HG03175 (cell line): ENCODE measurements at regions not wholly inside any gene's neighbourhood (a gene's known extent, or its start where the extent isn't known, plus 50 kb on each side); places are given as distances from the start of the nearest gene placed in this dataset.
"Not testable (repeated sequence)": the region's sequence is repeated elsewhere in the genome, so short reads cannot be mapped to it uniquely, and the experiment has no call there.

ENCODE experiments used
- ATAC-seq: cut with Tn5 transposase; IDR thresholded peaks from one replicate; pipeline ENCODE4 v1.9.1; 2021; ENCODE audit warnings: mild to moderate bottlenecking, moderate library complexity; ENCODE audit not compliant: unreplicated experiment

- no peak for ATAC-seq
These were observed 202.4 kb downstream of the CDH26 start for GRCh38 chr20:60160451-60161145.

DNA sequence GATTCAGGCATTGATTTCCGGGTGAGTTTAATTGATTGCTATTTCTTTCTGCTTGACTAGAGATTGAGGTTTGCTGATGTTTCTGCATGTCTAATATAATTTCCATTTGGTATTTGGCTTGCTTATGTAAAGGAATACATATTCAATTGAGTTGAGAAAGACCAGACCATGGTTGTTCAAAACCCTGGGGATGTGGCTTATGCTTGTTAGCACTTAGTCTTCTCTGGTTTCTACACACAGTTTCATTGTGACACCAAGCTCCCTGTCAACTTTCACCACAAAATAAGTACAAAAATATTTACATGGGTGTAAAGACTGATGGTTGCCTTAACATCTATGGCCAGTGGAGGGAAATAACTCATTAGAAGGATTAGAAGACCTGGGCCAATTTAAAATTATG, 209.6 kb downstream of the CDH26 start:
- no peak for ATAC-seq

- no peak for ATAC-seq
These were observed 210.7 kb downstream of the CDH26 start for GRCh38 chr20:60168963-60169362.

DNA sequence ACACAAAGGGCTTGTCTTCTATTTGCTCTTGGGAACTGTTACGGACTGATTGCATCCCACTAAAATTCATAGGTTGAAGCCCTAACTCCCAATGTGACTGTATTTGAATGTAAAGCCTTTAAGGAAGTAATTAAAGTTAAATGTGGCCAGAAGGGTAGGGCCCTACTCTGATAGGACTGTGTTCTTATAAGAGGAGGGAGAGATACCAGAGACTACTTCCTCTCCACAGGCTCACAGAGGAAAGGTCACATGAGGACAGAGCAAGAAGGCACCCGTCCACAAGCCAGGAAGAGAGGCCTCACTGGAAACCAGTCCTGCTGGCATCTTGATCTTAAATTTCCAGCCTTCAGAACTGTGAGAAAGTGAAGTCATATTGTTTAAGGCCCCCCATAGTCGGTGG, 211.9 kb downstream of the CDH26 start:
- no peak for ATAC-seq

GRCh38 chr20:60171313-60171712, 213.1 kb downstream of the CDH26 start:
- no peak for ATAC-seq

DNA sequence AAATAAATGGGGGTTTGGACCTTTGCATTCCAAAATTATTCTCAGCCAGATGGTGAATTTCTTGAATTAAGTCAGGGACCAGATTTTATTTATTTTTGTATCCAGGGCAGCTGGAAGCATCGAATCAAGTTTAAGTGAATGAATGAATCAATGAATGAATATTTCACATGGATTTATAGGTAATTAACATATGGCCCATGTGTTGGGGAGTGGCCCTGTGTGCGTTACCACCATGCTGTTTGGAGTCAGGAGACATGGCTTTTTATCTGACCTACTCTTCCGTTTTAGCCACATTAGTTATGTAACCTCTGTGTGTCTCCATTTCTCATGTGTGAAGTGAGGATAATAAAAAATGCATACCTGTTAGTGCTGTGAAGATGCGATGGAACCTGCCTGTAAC, 213.5 kb downstream of the CDH26 start:
- ATAC-seq, result no peak

DNA sequence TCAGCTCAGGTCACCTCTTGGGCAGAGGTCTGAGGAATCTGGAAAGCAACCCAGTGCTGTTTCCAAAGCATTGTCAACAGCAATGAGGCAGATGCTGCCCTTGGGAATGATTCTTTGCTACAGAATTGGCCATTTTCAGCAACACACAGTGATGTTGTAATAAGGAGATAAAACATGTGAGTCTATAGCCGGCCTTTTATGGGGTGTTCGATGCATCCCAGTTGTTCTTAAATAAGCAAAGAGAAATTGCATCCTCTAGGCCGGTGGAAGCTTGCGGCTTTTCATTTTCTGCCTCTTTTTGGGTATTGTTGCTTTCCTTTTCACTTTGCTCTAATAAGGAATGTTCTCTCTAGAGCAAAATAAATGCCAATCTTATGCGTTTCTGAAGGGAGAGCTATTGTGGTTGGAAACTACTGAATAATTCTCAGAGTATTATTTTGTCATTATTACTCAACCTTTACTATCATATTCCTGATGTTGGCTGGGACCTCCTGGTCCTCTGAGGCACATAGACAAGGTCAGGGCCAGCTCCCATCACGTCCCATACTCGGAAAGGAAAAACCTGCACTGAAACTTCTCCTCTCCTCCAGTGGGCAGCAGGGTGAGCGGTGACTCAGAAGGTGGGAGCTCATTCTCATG, 214.2 kb downstream of the CDH26 start:
- no peak for ATAC-seq

DNA sequence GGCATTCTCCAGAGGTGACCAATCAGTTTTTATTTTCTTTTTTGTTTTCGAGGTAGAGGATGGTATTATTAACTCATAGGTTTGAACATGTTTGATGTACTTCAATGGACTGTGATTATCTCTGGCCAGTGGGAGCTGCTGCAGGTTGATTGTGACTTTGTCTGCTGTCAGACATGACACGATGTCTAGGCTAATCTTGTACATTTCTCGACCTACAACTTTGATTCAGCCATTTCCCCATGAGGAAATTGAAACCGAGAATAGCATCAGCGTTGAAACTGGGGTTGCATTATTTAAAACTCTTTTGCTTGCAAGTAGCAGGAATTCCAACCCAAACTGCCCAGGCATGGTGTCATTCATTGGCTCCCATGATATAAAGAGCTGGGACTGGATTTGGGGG, 218.9 kb downstream of the CDH26 start:
- ATAC-seq, result no peak

GRCh38 chr20:60180986-60181385, 222.8 kb downstream of the CDH26 start:
- no peak for ATAC-seq

DNA sequence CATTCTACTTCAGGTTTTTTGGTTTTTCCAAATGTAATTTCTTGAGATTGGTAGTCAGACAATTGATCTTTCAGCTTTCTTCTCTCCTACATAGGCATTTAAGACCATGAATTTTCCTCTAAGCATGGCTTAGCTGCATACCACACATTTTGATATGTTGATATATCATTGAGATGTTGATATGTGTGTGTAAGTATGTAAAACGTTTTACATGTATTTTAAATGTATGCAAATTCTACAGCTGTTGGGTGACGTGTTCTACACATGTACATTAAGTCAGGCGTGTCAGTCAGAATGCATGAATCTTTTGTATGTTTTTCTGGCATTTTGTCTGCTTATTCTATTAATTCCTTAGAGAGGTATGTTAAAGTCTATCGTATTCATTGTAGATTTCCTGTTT, 228.2 kb downstream of the CDH26 start:
- ATAC-seq, result no peak

GRCh38 chr20:60187683-60188082, 229.5 kb downstream of the CDH26 start:
- no peak for ATAC-seq

DNA sequence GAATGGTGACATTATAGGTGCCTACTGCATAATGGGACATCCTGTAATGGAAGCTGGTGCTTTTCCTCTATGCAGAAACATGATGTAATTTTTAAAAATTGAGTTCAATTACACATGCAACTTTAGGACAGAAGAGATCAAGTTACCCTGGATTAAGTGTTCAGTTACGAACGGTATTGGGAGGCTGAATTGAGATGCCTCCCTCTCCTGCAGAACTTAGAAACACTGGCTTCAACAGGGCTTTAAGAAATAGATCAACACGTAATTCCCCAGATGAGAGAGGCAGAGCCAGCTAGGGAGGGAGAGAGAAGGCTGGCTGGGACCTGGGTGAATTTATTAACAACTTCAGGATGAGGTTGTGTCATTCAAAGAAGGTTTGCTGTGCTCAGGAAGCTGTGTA, 232.8 kb downstream of the CDH26 start:
- ATAC-seq, result no peak

- ATAC-seq, result no peak
These were observed 234.1 kb downstream of the CDH26 start for GRCh38 chr20:60192326-60192725.

- ATAC-seq, result not testable (repeated sequence)
These were observed 240.9 kb downstream of the CDH26 start for GRCh38 chr20:60199132-60199531.

GRCh38 chr20:60199866-60200265, 241.6 kb downstream of the CDH26 start:
- ATAC-seq, result no peak

GRCh38 chr20:60200305-60200918, 242.2 kb downstream of the CDH26 start:
- ATAC-seq, result no peak

DNA sequence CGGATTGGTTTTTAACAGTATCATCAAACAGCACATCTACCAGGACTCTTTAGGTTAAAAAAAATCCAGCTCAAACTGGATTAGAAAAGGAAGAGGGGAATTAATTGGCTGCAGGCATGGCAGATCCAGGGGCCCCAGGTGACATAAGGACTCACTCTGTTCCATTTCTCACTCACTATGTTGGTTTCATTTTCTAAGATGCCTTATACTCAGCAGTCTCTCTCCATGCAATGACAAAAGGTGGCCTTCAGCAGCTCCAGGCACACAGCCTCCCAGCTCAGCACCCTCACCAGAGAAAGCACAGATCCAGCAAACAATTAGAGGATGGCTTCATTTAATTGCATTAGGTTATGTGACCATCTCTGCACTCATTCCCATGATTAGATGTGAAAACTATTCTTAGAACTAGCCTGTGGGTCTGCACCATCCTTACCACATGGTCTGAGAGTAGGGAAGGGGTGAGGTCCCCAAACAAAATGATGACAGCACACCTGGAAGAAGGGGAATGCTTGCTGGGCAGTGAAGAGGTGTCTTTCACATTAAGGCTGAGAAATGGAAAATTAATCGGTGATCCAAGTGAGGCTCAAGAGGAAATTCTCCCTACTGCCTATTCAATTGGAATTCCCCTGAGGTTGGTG, 243.1 kb downstream of the CDH26 start:
- ATAC-seq, result no peak

GRCh38 chr20:60202046-60202445, 243.8 kb downstream of the CDH26 start:
- no peak for ATAC-seq

DNA sequence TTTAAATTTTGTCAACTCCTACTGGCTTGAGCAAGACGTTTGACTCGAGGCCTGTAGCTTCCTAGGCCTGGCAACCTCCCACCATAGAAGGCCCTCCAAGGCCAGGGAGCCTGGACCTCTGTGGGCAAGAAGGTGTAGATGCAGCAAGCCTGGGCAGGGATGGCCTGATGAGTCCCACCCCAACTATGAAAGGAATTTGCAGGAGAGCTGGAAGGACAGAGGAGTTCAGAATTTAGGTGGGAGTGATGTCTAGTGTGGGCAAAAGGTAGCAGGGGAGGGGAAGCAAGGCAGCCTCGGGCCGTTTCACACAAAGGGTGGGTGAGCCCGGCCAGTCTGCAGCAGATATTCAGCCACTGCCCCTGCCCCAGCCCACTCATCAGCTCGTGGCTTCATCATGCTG, 245.2 kb downstream of the CDH26 start:
- ATAC-seq, result no peak

DNA sequence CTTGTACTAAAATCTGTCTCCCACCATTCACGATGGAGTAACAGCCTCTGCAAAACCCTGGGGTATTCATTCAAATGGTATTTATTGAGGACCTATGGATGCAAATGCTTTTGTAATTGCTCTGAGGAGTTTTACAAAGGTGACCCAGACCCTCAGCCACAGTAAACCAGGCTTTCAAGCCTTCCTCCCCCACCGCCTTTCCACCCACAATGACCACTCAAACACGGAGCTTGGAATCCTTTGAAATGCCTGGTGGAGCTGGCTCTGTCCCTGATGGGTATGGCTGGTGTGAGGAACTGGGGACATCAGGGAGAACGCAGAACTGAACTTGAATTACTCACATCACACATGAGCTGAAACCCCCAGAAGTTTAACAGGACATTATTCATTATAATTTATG, 246.4 kb downstream of the CDH26 start:
- no peak for ATAC-seq

DNA sequence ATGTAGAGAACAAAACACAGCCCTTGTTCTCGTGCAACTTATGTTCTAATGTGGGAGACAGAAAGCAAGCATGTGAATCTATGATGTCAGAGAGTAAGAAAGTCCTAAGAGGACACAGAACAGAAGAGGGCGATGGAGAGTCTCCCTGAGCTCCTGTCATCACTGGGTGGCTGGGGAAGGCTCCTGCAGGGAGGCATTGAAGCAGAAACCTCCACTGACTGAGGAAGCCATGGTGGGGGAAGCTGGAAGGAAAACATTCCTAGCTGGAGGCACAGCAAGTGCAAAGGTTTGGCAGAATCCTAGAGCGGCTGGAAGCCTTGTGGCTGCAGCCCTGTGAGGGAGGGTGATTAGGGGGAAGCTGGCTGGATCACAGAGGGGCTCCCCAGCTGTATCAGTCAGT, 248.0 kb downstream of the CDH26 start:
- no peak for ATAC-seq

GRCh38 chr20:60209048-60209447, 250.8 kb downstream of the CDH26 start:
- ATAC-seq, result no peak
